GM12875 (cell line): ENCODE measurements at regions not wholly inside any gene's neighbourhood (a gene's known extent, or its start where the extent isn't known, plus 50 kb on each side); places are given as distances from the start of the nearest gene placed in this dataset.

Experiments
- H3K4me3 ChIP-seq: one replicate; pipeline ENCODE4 v1.5.1; 2011; ENCODE audit warnings: low read depth, low read length, control low read depth
- CTCF ChIP-seq: IDR thresholded peaks from 2 replicates; pipeline ENCODE4 v1.5.1; 2011; ENCODE audit warnings: low read depth, mild to moderate bottlenecking, control low read depth, inconsistent platforms, low read length, moderate library complexity, borderline replicate concordance; ENCODE audit not compliant: insufficient read depth

- no peak for TF ChIP-seq CTCF
- no peak overlapping the region for H3K4me3 ChIP-seq
Observed at GRCh38 chr5:117102591-117102990, 528.0 kb upstream of the SEMA6A start.

DNA sequence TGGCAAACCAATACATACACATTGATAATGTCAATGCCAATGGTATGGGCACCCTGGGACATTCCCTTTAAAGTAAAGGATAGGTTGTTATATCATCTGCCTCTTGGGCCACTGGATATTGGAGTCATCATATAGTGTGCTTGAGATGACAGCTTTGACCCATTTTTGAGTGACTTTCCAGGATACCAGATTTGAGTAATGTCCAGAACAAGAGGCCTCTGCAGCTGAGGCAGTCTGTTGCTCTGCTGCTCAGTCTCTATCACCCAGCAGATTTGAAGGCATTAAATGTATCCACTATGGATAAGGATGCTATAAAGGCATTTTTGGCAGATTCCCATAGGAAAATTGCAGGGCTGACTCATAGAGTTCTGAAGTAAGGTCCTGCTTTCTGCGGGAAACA, 525.6 kb upstream of the SEMA6A start:
- no peak overlapping the region for H3K4me3 ChIP-seq
- no peak for TF ChIP-seq CTCF

- TF ChIP-seq CTCF: no peak
- no peak overlapping the region for H3K4me3 ChIP-seq
Observed at GRCh38 chr5:117098094-117098493, 523.5 kb upstream of the SEMA6A start.

DNA sequence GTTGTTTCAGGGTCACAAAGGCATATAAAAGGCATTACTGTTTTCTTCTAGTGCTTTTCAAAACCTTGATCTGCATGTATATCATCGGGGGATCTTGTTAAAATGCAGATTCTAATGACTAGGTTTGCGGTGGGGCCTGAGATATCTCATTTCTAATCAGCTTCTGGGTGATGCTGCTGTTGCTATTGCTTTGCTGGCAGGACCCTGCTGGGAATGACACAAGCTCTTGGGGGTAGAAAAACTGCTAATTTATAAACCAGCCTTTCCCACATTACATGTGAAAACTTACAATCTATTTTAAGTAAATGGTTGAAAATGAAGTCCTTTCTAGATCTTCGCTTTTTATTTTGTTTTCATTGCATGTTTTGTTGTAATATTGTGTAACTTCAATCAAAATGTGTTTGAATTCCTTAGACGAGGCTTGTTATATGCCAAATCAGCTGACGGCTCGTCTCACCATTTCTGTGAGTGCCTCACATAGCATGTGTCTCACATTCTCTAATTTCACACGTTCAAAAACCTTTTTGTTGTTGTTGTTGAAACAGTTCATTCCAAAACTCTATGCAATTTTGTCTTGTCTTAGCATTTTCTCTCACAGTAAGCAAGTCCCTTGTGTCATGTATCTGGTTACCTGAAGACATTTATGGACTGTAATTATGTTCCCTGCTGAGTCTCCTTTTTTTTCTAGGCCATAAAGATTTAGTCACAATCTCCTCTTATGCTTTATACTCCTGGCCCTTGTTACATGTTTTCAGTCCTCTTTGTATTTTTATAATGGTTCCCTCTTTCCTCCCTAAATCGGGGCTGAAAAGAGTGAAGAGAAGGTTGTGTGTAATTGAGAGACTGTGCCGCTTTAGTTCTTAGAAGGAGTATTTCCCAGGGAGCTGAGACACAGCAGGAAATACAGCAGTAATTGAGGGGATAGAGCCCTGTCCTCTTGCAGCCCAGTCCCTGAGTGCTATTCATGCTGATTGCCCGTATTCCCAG, 521.0 kb upstream of the SEMA6A start:
- no peak for TF ChIP-seq CTCF
- no peak overlapping the region for H3K4me3 ChIP-seq

DNA sequence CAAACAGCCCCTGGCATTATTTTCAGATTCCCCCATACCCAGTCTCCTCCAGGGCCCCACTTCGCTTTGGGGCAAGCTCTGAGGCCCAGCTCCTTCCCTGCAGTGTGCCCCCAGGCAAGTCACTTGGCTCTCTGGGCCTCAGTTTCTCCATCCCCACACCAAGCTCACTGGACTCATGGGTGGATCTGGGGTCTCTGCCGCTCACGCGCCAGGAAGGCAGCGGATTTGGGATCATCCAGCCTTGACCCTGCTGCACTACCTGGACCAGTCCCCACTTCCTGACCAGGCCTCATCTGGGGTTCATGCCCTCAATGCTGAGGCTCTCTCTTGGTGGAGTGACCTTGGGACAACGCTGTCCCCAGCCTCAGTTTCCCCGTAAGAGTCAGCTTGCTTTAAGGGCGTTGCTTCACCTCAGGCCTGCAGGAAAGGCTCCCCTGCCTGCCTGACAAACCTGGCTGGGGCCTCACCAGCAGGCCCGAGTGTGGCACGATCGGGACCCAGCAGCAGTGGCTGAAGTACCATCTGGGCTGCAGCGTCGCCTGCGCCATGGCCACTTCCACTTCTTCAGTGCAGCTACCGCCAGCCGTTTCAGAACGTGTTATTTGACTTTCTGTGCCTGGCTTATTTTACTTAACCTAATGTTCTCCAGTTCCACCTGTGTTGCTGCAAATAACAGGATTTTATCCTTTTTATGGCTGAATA, 519.6 kb upstream of the SEMA6A start:
- no peak for TF ChIP-seq CTCF
- no peak overlapping the region for H3K4me3 ChIP-seq

DNA sequence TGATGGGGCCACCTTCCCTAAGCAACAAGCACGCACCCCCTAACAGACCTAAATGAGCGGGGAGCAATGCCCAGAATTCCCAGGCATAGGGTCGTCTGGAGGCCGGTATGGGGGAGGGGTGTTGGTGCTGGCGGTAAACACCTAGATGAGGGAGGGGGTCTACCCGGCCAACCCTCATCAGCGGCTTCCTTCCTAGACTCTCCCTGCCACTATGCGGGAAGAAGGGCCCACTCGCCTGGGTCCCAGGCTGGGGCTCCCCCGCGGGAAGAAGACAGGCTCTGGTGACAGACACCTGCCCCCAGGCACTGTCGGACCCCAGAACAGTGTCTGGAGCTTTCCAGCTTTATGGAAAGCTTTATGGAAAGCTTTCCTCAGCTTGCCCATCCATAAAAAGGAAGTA, 519.0 kb upstream of the SEMA6A start:
- H3K4me3 ChIP-seq: no peak overlapping the region
- TF ChIP-seq CTCF: no peak

DNA sequence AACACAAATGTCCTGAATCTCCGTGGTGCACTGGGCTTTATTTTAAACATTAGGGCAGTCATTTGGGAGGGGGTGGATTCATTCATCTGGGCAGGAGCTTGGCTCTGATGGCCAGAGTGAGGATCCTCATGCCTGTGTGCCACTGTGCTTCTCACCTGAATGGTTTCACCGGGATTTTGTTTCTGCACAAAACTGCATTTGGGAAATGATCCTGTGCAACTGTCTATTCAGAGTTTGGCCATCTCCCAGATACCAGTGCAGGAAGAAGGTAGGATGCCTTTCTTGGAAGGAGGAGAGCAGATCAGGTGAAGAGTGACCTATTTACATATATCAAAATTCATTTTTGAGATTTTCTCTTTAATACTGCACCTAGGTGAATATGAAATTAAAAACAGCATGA, 514.4 kb upstream of the SEMA6A start:
- H3K4me3 ChIP-seq: no peak overlapping the region
- TF ChIP-seq CTCF: no peak
